Subcutaneous abdominal adipose tissue (tissue), 5 donors: ENCODE measurements at regions not wholly inside any gene's neighbourhood (a gene's known extent, or its start where the extent isn't known, plus 50 kb on each side); places are given as distances from the start of the nearest gene placed in this dataset.

Experiments
- H3K27ac ChIP-seq: one replicate; pipeline ENCODE4 v1.7.0; 2013; ENCODE audit warnings: low read depth, mild to moderate bottlenecking, inconsistent platforms, low read length, moderate library complexity
- H3K27me3 ChIP-seq, 5 donors: one replicate each; pipeline ENCODE4 v1.7.0; 2013; ENCODE audit warnings: low read length in 5 of 5, inconsistent platforms in 1 of 5; ENCODE audit not compliant: control insufficient read depth in 5 of 5, insufficient read depth in 4 of 5
- H3K36me3 ChIP-seq, 5 donors: one replicate each; pipeline ENCODE4 v1.7.0; 2013; ENCODE audit warnings: low read length in 5 of 5; ENCODE audit not compliant: control insufficient read depth in 5 of 5, insufficient read depth in 5 of 5
- H3K4me1 ChIP-seq, 5 donors: one replicate each; pipeline ENCODE4 v1.7.0; 2013; ENCODE audit warnings: low read length in 5 of 5, mild to moderate bottlenecking in 3 of 5, moderate library complexity in 1 of 5; ENCODE audit not compliant: control insufficient read depth in 5 of 5, insufficient read depth in 5 of 5
- H3K4me3 ChIP-seq, 5 donors: one replicate each; pipeline ENCODE4 v1.7.0; 2013; ENCODE audit warnings: low read length in 5 of 5, low read depth in 1 of 5
- H3K9ac ChIP-seq, 5 donors: one replicate each; pipeline ENCODE4 v1.7.0; 2013; ENCODE audit warnings: low read length in 5 of 5, mild to moderate bottlenecking in 4 of 5, moderate library complexity in 3 of 5
- H3K9me3 ChIP-seq, 5 donors: one replicate each; pipeline ENCODE4 v1.7.0; 2013; ENCODE audit warnings: low read length in 5 of 5; ENCODE audit not compliant: control insufficient read depth in 5 of 5
- donor health status: healthy.
- donor health status: healthy.
- donor health status: healthy.
- donor health status: healthy.
- donor health status: healthy.

- H3K9ac ChIP-seq: peak overlapping the region in 3 of 5 donors; percentile 8 to 48 (median 44)
- H3K27ac ChIP-seq: peak overlapping the region; percentile 82
- peaks cover 6 to 22% (median 16%) of the 10 kb centered on the region in 5 donors for H3K4me1 ChIP-seq
- H3K9me3 ChIP-seq: no peaks in the 10 kb centered on the region
- no peaks in the 10 kb centered on the region for H3K27me3 ChIP-seq
- peak overlapping the region in 3 of 5 donors; percentile 21 to 40 (median 37) for H3K4me3 ChIP-seq
- no peaks in the 10 kb centered on the region for H3K36me3 ChIP-seq
These were observed 56.8 kb upstream of the SVIL start for GRCh38 chr10:29691564-29692072.

GRCh38 chr10:29689001-29689400 is 54.2 kb upstream of the SVIL start:
- Histone ChIP-seq H3K27ac (peak overlapping the region; percentile 27), H3K27me3 (no peaks in the 10 kb centered on the region), H3K9ac (no peak overlapping the region), H3K4me3 (no peak overlapping the region), H3K4me1 (peaks cover 6 to 22% (median 16%) of the 10 kb centered on the region in 5 donors), H3K9me3 (no peaks in the 10 kb centered on the region), H3K36me3 (peaks cover 0 to 19% (median 13%) of the 10 kb centered on the region in 5 donors)

GRCh38 chr10:29688230-29688661 is 53.5 kb upstream of the SVIL start:
- peak overlapping the region in 1 of 5 donors; percentile 4 for H3K9ac ChIP-seq
- H3K27me3 ChIP-seq: no peaks in the 10 kb centered on the region
- H3K4me3 ChIP-seq: peak overlapping the region in 2 of 5 donors; percentile 19 to 23
- no peaks in the 10 kb centered on the region for H3K9me3 ChIP-seq
- H3K36me3 ChIP-seq: peaks cover 0 to 21% (median 14%) of the 10 kb centered on the region in 5 donors
- peak overlapping the region; percentile 27 for H3K27ac ChIP-seq
- H3K4me1 ChIP-seq: peaks cover 6 to 22% (median 16%) of the 10 kb centered on the region in 5 donors

- Histone ChIP-seq H3K9ac (peak overlapping the region in 1 of 5 donors; percentile 4), H3K9me3 (no peaks in the 10 kb centered on the region), H3K27ac (peak overlapping the region; percentile 27), H3K4me1 (peaks cover 6 to 22% (median 16%) of the 10 kb centered on the region in 5 donors), H3K27me3 (no peaks in the 10 kb centered on the region), H3K36me3 (peaks cover 0 to 21% (median 14%) of the 10 kb centered on the region in 5 donors), H3K4me3 (no peak overlapping the region)
These were observed 52.8 kb upstream of the SVIL start for GRCh38 chr10:29687421-29688164.

GRCh38 chr10:29685506-29685905 is 50.7 kb upstream of the SVIL start:
- Histone ChIP-seq H3K4me1 (peaks cover 6 to 29% (median 23%) of the 10 kb centered on the region in 5 donors), H3K9me3 (no peaks in the 10 kb centered on the region), H3K27me3 (no peaks in the 10 kb centered on the region), H3K36me3 (peaks cover 0 to 21% (median 14%) of the 10 kb centered on the region in 5 donors), H3K27ac (no peak overlapping the region), H3K4me3 (no peak overlapping the region), H3K9ac (no peak overlapping the region)
